ENCODE measurements at regions not wholly inside any gene's neighbourhood (a gene's known extent, or its start where the extent isn't known, plus 50 kb on each side); places are given as distances from the start of the nearest gene placed in this dataset.

- H2BK120ac ChIP-seq (ENCODE audit: low read depth, low read length), result no peak overlapping the region
These were observed 240.2 kb upstream of the IL12A start for GRCh38 chr3:159748425-159748824.

GRCh38 chr3:159749406-159749805 is 239.2 kb upstream of the IL12A start:
- Histone ChIP-seq H3K14ac (ENCODE audit: low read length) (no peak overlapping the region), H3K27me3 (ENCODE audit: control insufficient read depth in 3 of 3, insufficient read depth in 3 of 3, low read depth in 1 of 3, low read length in 3 of 3) (no peaks in the 10 kb centered on the region), H3K36me3 (replicated peaks in 1 of 2; ENCODE audit: control insufficient read depth in 2 of 2, insufficient read depth in 2 of 2, low read length in 2 of 2) (no peaks in the 10 kb centered on the region), H3K4me3 (ENCODE audit: low read length in 2 of 2) (no peak overlapping the region), H2AK5ac (ENCODE audit: low read depth, low read length) (no peak overlapping the region), H2BK120ac (ENCODE audit: low read depth, low read length) (no peak overlapping the region), H2BK12ac (ENCODE audit: low read length) (no peak overlapping the region), H3K23ac (ENCODE audit: low read depth, low read length, poor library complexity) (no peak overlapping the region), H4K8ac (ENCODE audit: low read depth, low read length) (no peak overlapping the region), H3K27ac (replicated peaks; ENCODE audit: low read length) (no peak overlapping the region), H3K4ac (ENCODE audit: low read length) (no peak overlapping the region), H2BK5ac (ENCODE audit: low read length) (no peak overlapping the region), H2AFZ (ENCODE audit: low read length) (no peak overlapping the region), H3K4me1 (ENCODE audit: control insufficient read depth in 2 of 2, insufficient read depth in 1 of 2, low read depth in 1 of 2, low read length in 2 of 2) (no peaks in the 10 kb centered on the region), H2BK15ac (ENCODE audit: low read length) (no peak overlapping the region), H3K4me2 (ENCODE audit: insufficient read depth, low read length, poor library complexity, severe bottlenecking) (no peak overlapping the region), H4K91ac (ENCODE audit: low read depth, low read length, poor library complexity) (no peak overlapping the region), H3K79me1 (ENCODE audit: low read depth, low read length) (no peaks in the 10 kb centered on the region), H3K18ac (ENCODE audit: low read length) (no peak overlapping the region), H3K9me3 (replicated peaks in 1 of 2; ENCODE audit: control insufficient read depth in 2 of 2, insufficient read depth in 1 of 2, low read depth in 1 of 2, low read length in 2 of 2) (peaks cover 0 to under 1% of the 10 kb centered on the region in 2 donors), H3K9ac (ENCODE audit: low read depth, low read length, poor library complexity) (no peak overlapping the region)
- DNase-seq (ENCODE audit: low spot score), result no peak
- WGBS, 2 donors (ENCODE audit: extremely low coverage in 2 of 2, insufficient read length in 2 of 2, insufficient replicate concordance in 1 of 2), result no CpG with 5 or more reads among the region's 4 CpGs

More at GRCh38 chr3:159748425-159748824, 240.2 kb upstream of the IL12A start:
- no peaks in the 10 kb centered on the region for H3K4me1 ChIP-seq (ENCODE audit: control insufficient read depth in 2 of 2, insufficient read depth in 1 of 2, low read depth in 1 of 2, low read length in 2 of 2)
- H2BK5ac ChIP-seq (ENCODE audit: low read length), result no peak overlapping the region
- no peak overlapping the region for H3K18ac ChIP-seq (ENCODE audit: low read length)
- no peak overlapping the region for H2AK5ac ChIP-seq (ENCODE audit: low read depth, low read length)
- no peaks in the 10 kb centered on the region for H3K79me1 ChIP-seq (ENCODE audit: low read depth, low read length)
- DNase-seq (ENCODE audit: low spot score), result no peak
- H3K4me3 ChIP-seq (ENCODE audit: low read length in 2 of 2), result no peak overlapping the region
- no peaks in the 10 kb centered on the region for H3K9me3 ChIP-seq (replicated peaks in 1 of 2; ENCODE audit: control insufficient read depth in 2 of 2, insufficient read depth in 1 of 2, low read depth in 1 of 2, low read length in 2 of 2)
- H3K27me3 ChIP-seq (ENCODE audit: control insufficient read depth in 3 of 3, insufficient read depth in 3 of 3, low read depth in 1 of 3, low read length in 3 of 3), result no peaks in the 10 kb centered on the region
- H4K8ac ChIP-seq (ENCODE audit: low read depth, low read length), result no peak overlapping the region
- H4K91ac ChIP-seq (ENCODE audit: low read depth, low read length, poor library complexity), result no peak overlapping the region
- no peak overlapping the region for H3K4me2 ChIP-seq (ENCODE audit: insufficient read depth, low read length, poor library complexity, severe bottlenecking)
- no CpG with 5 or more reads among the region's 1 CpG for WGBS, 2 donors (ENCODE audit: extremely low coverage in 2 of 2, insufficient read length in 2 of 2, insufficient replicate concordance in 1 of 2)
- H2AFZ ChIP-seq (ENCODE audit: low read length), result no peak overlapping the region
- H3K14ac ChIP-seq (ENCODE audit: low read length), result no peak overlapping the region
- H2BK15ac ChIP-seq (ENCODE audit: low read length), result no peak overlapping the region
- no peak overlapping the region for H3K9ac ChIP-seq (ENCODE audit: low read depth, low read length, poor library complexity)
- H3K36me3 ChIP-seq (replicated peaks in 1 of 2; ENCODE audit: control insufficient read depth in 2 of 2, insufficient read depth in 2 of 2, low read length in 2 of 2), result no peaks in the 10 kb centered on the region
- H3K23ac ChIP-seq (ENCODE audit: low read depth, low read length, poor library complexity), result no peak overlapping the region
- H2BK12ac ChIP-seq (ENCODE audit: low read length), result no peak overlapping the region
- no peak overlapping the region for H3K4ac ChIP-seq (ENCODE audit: low read length)
- H3K27ac ChIP-seq (replicated peaks; ENCODE audit: low read length), result no peak overlapping the region

GRCh38 chr3:159751146-159751545 is 237.5 kb upstream of the IL12A start:
- no peak overlapping the region for H3K23ac ChIP-seq (ENCODE audit: low read depth, low read length, poor library complexity)
- H4K8ac ChIP-seq (ENCODE audit: low read depth, low read length), result no peak overlapping the region
- no peak overlapping the region for H2BK120ac ChIP-seq (ENCODE audit: low read depth, low read length)
- H2AK5ac ChIP-seq (ENCODE audit: low read depth, low read length), result no peak overlapping the region
- no peak overlapping the region for H2BK15ac ChIP-seq (ENCODE audit: low read length)
- no peak overlapping the region for H2BK5ac ChIP-seq (ENCODE audit: low read length)
- no peaks in the 10 kb centered on the region for H3K79me1 ChIP-seq (ENCODE audit: low read depth, low read length)
- no peak overlapping the region for H3K4me2 ChIP-seq (ENCODE audit: insufficient read depth, low read length, poor library complexity, severe bottlenecking)
- H3K4me3 ChIP-seq (ENCODE audit: low read length in 2 of 2), result no peak overlapping the region
- peaks cover 0 to 3% of the 10 kb centered on the region in 2 donors for H3K9me3 ChIP-seq (replicated peaks in 1 of 2; ENCODE audit: control insufficient read depth in 2 of 2, insufficient read depth in 1 of 2, low read depth in 1 of 2, low read length in 2 of 2)
- H2BK12ac ChIP-seq (ENCODE audit: low read length), result no peak overlapping the region
- H3K9ac ChIP-seq (ENCODE audit: low read depth, low read length, poor library complexity), result no peak overlapping the region
- no peak overlapping the region for H4K91ac ChIP-seq (ENCODE audit: low read depth, low read length, poor library complexity)
- no peak overlapping the region for H2AFZ ChIP-seq (ENCODE audit: low read length)
- no peak overlapping the region for H3K4ac ChIP-seq (ENCODE audit: low read length)
- no peaks in the 10 kb centered on the region for H3K27me3 ChIP-seq (ENCODE audit: control insufficient read depth in 3 of 3, insufficient read depth in 3 of 3, low read depth in 1 of 3, low read length in 3 of 3)
- no peak overlapping the region for H3K14ac ChIP-seq (ENCODE audit: low read length)
- H3K27ac ChIP-seq (replicated peaks; ENCODE audit: low read length), result no peak overlapping the region
- H3K4me1 ChIP-seq (ENCODE audit: control insufficient read depth in 2 of 2, insufficient read depth in 1 of 2, low read depth in 1 of 2, low read length in 2 of 2), result no peaks in the 10 kb centered on the region
- DNase-seq (ENCODE audit: low spot score), result no peak
- no peak overlapping the region for H3K18ac ChIP-seq (ENCODE audit: low read length)
- H3K36me3 ChIP-seq (replicated peaks in 1 of 2; ENCODE audit: control insufficient read depth in 2 of 2, insufficient read depth in 2 of 2, low read length in 2 of 2), result peaks cover 0 to 2% of the 10 kb centered on the region in 2 donors

- Histone ChIP-seq H4K8ac (ENCODE audit: low read depth, low read length) (no peak overlapping the region), H2BK15ac (ENCODE audit: low read length) (no peak overlapping the region), H4K91ac (ENCODE audit: low read depth, low read length, poor library complexity) (no peak overlapping the region), H3K14ac (ENCODE audit: low read length) (no peak overlapping the region), H3K4me2 (ENCODE audit: insufficient read depth, low read length, poor library complexity, severe bottlenecking) (no peak overlapping the region), H3K27ac (replicated peaks; ENCODE audit: low read length) (no peak overlapping the region), H3K4me3 (ENCODE audit: low read length in 2 of 2) (no peak overlapping the region), H3K18ac (ENCODE audit: low read length) (no peak overlapping the region), H3K9ac (ENCODE audit: low read depth, low read length, poor library complexity) (no peak overlapping the region), H2AK5ac (ENCODE audit: low read depth, low read length) (no peak overlapping the region), H3K9me3 (replicated peaks in 1 of 2; ENCODE audit: control insufficient read depth in 2 of 2, insufficient read depth in 1 of 2, low read depth in 1 of 2, low read length in 2 of 2) (peaks cover 0 to 3% of the 10 kb centered on the region in 2 donors), H3K36me3 (replicated peaks in 1 of 2; ENCODE audit: control insufficient read depth in 2 of 2, insufficient read depth in 2 of 2, low read length in 2 of 2) (peaks cover 0 to 2% of the 10 kb centered on the region in 2 donors), H2BK120ac (ENCODE audit: low read depth, low read length) (no peak overlapping the region), H3K4ac (ENCODE audit: low read length) (no peak overlapping the region), H3K4me1 (ENCODE audit: control insufficient read depth in 2 of 2, insufficient read depth in 1 of 2, low read depth in 1 of 2, low read length in 2 of 2) (no peaks in the 10 kb centered on the region), H2BK12ac (ENCODE audit: low read length) (no peak overlapping the region), H2AFZ (ENCODE audit: low read length) (no peak overlapping the region), H2BK5ac (ENCODE audit: low read length) (no peak overlapping the region), H3K79me1 (ENCODE audit: low read depth, low read length) (no peaks in the 10 kb centered on the region), H3K27me3 (ENCODE audit: control insufficient read depth in 3 of 3, insufficient read depth in 3 of 3, low read depth in 1 of 3, low read length in 3 of 3) (no peaks in the 10 kb centered on the region), H3K23ac (ENCODE audit: low read depth, low read length, poor library complexity) (no peak overlapping the region)
- no peak for DNase-seq (ENCODE audit: low spot score)
- WGBS, 2 donors (ENCODE audit: extremely low coverage in 2 of 2, insufficient read length in 2 of 2, insufficient replicate concordance in 1 of 2), result no CpG with 5 or more reads among the region's 5 CpGs
These were observed 236.9 kb upstream of the IL12A start for GRCh38 chr3:159751752-159752151.

Measured in neuronal stem cell (in vitro differentiated cells).